ENCODE measurements at regions not wholly inside any gene's neighbourhood (a gene's known extent, or its start where the extent isn't known, plus 50 kb on each side); places are given as distances from the start of the nearest gene placed in this dataset.

- DNase-seq = no peak
Measured at GRCh38 chr2:225340923-225341322, 58.6 kb upstream of the NYAP2 start.

GRCh38 chr2:225337183-225337582 is 62.3 kb upstream of the NYAP2 start:
- no peak for DNase-seq

- no peak for DNase-seq
Measured at GRCh38 chr2:225334514-225334913, 65.0 kb upstream of the NYAP2 start.

- DNase-seq = no peak
Measured at GRCh38 chr2:225328192-225328591, 71.3 kb upstream of the NYAP2 start.

- no peak for DNase-seq
Measured at GRCh38 chr2:225326969-225327368, 72.5 kb upstream of the NYAP2 start.

- DNase-seq = no peak
Measured at GRCh38 chr2:225319872-225320271, 79.6 kb upstream of the NYAP2 start.

- DNase-seq = no peak
Measured at GRCh38 chr2:225318440-225318839, 81.1 kb upstream of the NYAP2 start.

- DNase-seq = no peak
Measured at GRCh38 chr2:225317186-225317585, 82.3 kb upstream of the NYAP2 start.

- DNase-seq = no peak
Measured at GRCh38 chr2:225310745-225311144, 88.8 kb upstream of the NYAP2 start.

- DNase-seq = no peak
Measured at GRCh38 chr2:225309516-225309915, 90.0 kb upstream of the NYAP2 start.

GRCh38 chr2:225296951-225297350 is 102.6 kb upstream of the NYAP2 start:
- DNase-seq = no peak

GRCh38 chr2:225295102-225295501 is 104.4 kb upstream of the NYAP2 start:
- no peak for DNase-seq

GRCh38 chr2:225293638-225294037 is 105.9 kb upstream of the NYAP2 start:
- DNase-seq = no peak

GRCh38 chr2:225290757-225291400 is 108.6 kb upstream of the NYAP2 start:
- DNase-seq = no peak

GRCh38 chr2:225289659-225290058 is 109.9 kb upstream of the NYAP2 start:
- no peak for DNase-seq

- DNase-seq = no peak
Measured at GRCh38 chr2:225288986-225289385, 110.5 kb upstream of the NYAP2 start.

- peak in 1 of 2 donors; percentile 19 for DNase-seq
Measured at GRCh38 chr2:225282858-225283710, 116.4 kb upstream of the NYAP2 start.

GRCh38 chr2:225276207-225276606 is 123.3 kb upstream of the NYAP2 start:
- DNase-seq = no peak

- no peak for DNase-seq
Measured at GRCh38 chr2:225275443-225275842, 124.1 kb upstream of the NYAP2 start.

- DNase-seq = no peak
Measured at GRCh38 chr2:225274751-225275150, 124.8 kb upstream of the NYAP2 start.

GRCh38 chr2:225272173-225272572 is 127.3 kb upstream of the NYAP2 start:
- no peak for DNase-seq

- DNase-seq = no peak
Measured at GRCh38 chr2:225270861-225271260, 128.6 kb upstream of the NYAP2 start.

GRCh38 chr2:225270053-225270452 is 129.5 kb upstream of the NYAP2 start:
- DNase-seq = no peak

GRCh38 chr2:225254363-225254762 is 145.1 kb upstream of the NYAP2 start:
- DNase-seq = no peak

- no peak for DNase-seq
Measured at GRCh38 chr2:225244933-225245332, 154.6 kb upstream of the NYAP2 start.
